Activated T-helper 1 cell treated with Interleukin-2 at 50 U/mL for 16 hours (primary cell): ENCODE measurements at regions not wholly inside any gene's neighbourhood (a gene's known extent, or its start where the extent isn't known, plus 50 kb on each side); places are given as distances from the start of the nearest gene placed in this dataset.

Experiments used
- DNase-seq: peaks from one replicate; pipeline ENCODE4 v3.0.0-alpha.2; 2020; ENCODE audit warnings: low read depth

DNA sequence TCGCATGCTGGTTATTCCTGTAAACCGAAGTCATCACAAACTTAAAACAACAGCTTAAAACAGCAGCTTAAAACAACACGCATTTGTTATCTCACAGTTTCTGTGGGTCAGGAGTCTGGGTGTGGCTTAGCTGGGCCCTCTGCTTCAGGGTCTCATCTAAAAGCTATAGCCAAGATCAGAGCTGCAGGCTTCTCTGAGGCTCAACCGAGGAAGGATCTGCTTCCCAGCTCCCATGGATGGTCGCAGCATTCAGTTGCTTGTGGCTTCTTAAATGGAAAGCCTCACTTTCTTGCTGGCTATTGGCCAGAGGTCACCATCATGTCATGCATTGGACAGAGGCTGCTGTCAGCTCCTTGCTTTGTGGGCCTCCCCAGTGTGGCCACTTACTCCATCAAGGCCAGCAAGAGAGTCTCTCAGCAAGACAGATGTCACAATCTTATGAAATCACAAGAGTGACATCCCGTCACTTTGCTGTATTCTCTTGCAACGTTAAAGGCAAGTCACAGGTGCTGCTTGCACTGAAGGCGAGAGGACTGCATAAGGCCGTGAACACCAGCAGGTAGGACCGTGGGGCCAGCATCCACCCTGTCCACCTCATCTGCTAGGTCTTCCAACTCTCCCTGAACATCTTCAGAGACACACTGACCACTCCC is 117.9 kb upstream of the TNRC6C start:
- DNase-seq: no peak

DNA sequence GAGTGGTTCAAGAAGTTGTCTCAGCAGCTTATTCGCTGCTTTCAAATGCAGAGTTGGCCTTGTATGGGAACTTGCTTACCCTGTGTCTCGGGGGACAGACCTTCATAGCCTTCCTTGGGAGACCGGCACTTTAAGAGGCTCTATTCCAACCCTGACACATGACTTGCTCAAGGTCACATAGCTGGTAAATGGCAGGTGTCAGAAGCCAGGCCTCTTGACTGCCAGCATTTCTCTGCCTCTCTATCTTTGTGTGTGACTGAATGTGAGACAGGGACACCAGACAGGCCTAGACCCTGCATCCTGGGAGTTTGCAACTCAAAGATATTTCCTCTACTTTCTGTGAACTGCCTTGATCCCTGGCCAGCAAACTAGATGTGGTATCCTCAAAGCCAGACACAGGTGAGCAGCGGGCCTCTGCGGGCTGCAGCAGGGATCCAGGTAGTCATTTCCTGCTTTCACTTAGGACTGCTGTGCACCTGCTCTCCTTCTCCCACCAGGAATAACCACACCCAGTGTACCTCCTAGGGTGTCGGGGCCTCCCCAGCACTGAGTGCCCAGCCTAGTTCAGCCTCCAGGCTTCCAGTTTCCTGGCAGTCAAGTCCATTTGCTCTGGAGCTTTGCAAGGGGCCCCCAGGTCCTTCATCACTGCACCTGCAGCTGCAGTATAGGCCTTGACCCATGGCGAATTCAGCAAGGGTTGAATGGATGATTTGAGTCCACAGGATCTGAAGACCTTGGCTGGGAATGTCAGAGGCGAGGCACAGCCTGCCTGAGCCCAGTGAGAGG is 116.6 kb upstream of the TNRC6C start:
- DNase-seq: no peak

GRCh38 chr17:77842528-77843147 is 115.9 kb upstream of the TNRC6C start:
- no peak for DNase-seq

GRCh38 chr17:77843255-77843895 is 115.1 kb upstream of the TNRC6C start:
- DNase-seq: peak; percentile 57

- no peak for DNase-seq
Measured at GRCh38 chr17:77843896-77844295, 114.6 kb upstream of the TNRC6C start.

GRCh38 chr17:77844681-77845080 is 113.8 kb upstream of the TNRC6C start:
- DNase-seq: no peak

DNA sequence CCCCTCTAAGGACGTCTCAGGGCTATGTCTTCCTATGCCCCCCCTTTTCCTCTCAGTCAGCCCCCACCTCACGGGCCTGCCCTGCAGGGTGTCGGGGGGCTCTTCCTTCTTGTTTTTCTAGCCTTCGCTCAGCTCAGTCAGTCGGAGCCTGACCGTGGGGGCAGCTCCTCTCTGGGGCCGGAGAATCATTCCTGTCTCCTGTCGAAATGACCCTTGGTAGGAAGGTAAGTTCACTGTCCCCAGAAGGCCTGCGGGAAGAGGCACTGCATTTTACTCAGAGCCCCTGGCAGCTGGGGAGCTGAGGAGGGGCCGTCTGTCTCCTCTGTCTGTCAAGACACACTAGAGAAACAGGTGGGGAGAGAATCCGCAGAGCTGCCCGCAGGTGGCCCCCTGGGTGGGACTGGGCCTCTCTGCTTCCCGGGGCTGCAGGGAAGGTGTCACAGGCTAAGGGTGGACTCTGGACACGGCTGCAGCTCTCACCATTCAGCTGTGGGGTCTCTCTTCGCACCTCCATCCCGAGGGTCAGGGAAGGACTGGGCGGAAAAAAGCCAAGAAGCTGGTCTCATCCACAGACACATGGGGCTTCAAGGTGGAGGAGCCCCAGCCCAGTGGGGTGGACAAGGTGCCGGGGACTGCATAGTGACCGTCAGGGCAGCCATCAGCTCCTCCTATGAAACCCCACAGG is 112.8 kb upstream of the TNRC6C start:
- no peak for DNase-seq

DNA sequence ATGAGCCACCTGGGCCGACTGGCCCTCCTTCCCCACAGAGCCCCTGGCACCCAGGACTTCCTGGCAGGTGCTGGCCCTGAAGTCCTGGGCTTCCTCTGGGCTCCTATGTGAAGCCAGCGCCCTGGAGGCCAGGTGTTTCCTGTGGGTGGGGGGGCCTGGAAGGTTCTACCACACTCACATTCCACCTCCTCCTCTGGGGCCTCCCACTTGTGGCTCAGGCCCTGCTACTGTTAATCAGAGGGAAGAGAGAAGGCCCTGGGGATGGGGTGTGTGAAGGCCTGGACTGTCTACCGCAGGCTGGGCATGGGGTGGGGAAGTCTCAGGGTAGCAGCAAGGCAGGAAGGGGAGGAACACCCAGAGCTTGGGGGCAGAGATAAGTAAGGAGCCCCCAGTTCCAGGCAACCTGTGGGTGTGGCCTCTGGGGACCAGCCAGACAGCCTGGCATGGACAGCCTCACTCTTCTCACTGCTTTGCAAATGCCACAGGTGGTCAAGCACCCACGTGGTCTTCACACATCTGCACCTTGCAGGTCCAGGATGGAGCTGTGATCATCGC is 111.9 kb upstream of the TNRC6C start:
- DNase-seq: peak; percentile 17

DNA sequence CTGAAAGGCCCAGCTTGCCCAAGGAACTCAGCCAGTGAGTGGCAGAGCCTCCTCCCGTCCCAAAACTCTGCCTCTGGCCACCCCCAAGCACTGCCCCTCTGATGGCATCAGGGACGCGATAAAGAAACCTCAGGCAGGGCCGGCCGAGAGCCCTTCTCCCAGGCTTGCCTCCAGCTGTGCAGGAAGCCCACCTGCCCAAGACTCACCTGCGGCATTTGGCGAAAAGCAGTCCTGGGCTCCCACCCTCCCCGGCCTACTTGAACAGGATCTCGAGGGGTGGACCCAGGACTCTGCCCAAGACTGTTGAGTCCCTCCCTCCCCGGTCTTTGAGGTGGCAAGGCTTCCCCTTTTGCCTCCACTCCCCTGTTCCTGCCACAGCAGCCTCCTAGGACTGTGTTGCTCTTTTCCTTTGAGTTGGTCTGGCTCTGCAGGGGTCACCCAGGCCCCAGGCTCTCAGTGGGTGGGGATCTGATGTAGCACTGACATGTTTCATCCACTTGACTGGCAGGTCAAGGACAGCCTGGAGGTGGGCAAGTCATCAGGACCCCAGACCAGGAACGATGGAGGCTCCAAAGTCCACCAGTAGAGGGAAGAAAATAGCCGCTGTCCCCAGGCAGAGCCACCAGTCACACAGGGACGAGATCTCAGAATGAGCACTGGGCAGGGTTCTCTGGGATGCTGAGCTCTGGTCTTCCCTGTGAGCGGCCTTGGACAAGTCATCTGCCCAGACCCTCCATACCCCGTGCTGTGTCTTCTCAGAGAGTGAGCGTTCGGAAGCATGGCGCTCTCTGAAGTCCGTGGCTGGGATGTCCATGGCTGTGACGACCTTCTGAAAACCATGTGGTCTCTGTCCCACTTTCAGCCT is 111.0 kb upstream of the TNRC6C start:
- no peak for DNase-seq

DNA sequence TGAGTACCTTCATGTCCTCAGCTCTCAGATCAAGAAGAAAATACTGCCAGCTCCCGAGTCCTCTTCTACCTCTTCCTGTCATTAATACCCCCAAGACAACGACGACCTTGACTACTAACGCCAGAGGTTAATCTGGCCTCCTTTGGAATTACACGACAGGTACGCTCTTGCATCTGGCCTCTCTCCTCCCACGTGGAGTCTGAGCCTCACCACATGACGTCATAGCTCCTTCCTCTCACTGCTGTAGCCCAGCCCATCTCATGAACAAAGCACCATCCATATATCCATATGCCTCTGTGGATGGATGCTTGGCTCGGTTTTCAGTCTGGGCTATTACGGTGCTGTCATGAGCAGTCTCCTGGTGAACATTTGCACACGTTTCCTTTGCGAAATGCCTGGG is 110.2 kb upstream of the TNRC6C start:
- DNase-seq: no peak

DNA sequence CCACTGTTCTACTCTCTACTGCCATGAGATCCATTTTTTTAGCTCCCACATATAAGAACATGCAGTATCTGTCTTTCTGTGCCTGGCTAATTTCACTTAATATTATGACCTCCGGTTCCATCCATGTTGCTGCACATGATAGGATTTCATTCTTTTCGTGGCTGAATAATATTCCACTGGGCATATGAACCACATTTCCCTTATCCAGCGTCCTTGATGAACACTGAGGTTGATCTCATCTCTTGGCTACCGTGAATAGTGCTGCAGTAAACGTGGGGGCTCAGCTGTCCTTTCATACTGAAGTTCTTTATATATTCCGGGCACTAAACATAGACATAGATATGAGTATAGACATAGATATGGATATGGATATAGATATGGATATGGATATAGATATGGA is 109.3 kb upstream of the TNRC6C start:
- DNase-seq: no peak

- no peak for DNase-seq
Measured at GRCh38 chr17:77851921-77852320, 106.6 kb upstream of the TNRC6C start.

DNA sequence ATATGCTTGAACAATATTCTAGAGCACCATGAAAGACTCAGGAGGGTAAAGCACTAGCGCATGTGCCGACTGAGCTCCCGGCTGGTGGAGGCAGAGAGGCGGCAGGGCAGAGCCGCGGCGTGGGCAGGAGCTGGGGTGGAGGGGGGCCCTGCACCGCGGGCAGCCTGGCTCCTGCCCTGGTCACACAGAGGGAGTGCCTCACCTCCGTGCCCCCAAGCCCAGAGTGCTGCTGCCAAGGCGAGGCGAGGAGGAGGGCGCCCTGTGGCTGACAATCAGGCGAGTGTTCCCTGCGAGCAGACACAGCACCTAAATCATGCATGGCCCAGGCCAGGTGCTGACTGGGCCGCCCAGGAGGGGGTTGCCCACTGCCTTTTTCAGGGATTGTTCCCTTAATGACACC is 105.8 kb upstream of the TNRC6C start:
- no peak for DNase-seq

GRCh38 chr17:77853191-77853977 is 105.1 kb upstream of the TNRC6C start:
- DNase-seq: no peak

GRCh38 chr17:77854083-77854758 is 104.3 kb upstream of the TNRC6C start:
- no peak for DNase-seq

DNA sequence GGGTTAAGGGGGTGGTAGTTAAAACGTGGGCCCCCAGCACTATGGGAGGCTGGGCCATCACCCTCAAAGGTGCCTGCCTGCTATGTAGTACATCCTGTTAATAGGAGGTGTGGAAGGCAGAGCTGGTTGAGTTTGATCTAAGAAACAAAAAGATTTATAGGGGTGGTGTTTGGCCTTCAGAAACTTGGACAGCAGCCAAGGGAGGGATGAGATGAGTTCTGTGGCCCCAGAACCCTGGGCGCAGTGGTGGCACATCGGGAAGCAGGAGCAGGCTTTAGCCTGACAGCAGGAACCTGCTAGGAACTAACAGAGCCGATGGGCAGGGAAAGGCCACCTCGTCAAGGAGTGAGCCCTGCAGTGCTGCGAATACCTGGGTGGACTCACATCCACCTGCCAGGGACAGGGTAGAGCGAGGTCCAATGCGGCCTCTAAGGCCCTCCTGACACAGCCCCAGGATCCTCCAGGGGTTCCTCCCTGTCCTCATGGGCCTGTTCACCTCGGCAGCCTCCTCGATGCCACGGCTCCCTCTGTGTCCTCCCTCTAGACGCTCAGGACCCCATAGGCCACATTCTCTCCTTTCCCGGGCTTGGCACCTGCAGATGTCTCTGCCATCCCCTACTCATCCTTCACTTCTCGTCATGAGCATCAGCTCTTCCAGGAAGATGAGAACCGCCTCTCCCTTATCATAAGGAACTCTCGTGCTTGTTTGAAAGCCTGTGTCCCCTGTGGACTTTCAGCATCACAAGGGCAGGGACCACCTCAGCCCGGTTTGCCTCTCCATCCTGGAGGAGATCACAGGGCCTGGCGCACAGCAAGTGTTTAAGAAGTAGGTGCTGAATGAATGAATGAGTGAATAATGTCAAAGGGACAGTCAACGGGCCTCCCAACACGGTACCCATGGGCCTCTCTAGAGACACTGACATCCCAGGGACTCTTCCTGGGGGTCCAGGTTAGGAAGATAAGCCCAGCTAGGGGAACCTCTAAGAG is 103.5 kb upstream of the TNRC6C start:
- no peak for DNase-seq

- DNase-seq: no peak
Measured at GRCh38 chr17:77856551-77857305, 101.8 kb upstream of the TNRC6C start.

GRCh38 chr17:77857306-77857555 is 101.3 kb upstream of the TNRC6C start:
- DNase-seq: no peak
